KMS-11 (cell line): ENCODE measurements at regions not wholly inside any gene's neighbourhood (a gene's known extent, or its start where the extent isn't known, plus 50 kb on each side); places are given as distances from the start of the nearest gene placed in this dataset.

ENCODE experiments used
- H2AFZ ChIP-seq: fragments of 200-600 bp; sonication (generic); 2 replicates; pipeline ENCODE4 v1.6.1; 2016; ENCODE audit warnings: antibody characterized with exemption, mixed run types, low read depth
- H3K27ac ChIP-seq: fragments of 200-600 bp; sonication (generic); 2 replicates; pipeline ENCODE4 v1.6.1; 2016; ENCODE audit warnings: mild to moderate bottlenecking, mixed run types
- H3K27me3 ChIP-seq: fragments of 200-600 bp; sonication (generic); 2 replicates; pipeline ENCODE4 v1.6.1; 2017; ENCODE audit warnings: mild to moderate bottlenecking, low read depth, mixed run types, moderate library complexity; ENCODE audit not compliant: insufficient read depth
- H3K36me3 ChIP-seq: fragments of 200-600 bp; sonication (generic); 2 replicates; pipeline ENCODE4 v1.6.1; 2017; ENCODE audit warnings: mild to moderate bottlenecking, mixed run types; ENCODE audit not compliant: insufficient read depth
- H3K4me1 ChIP-seq: fragments of 200-600 bp; sonication (generic); 2 replicates; pipeline ENCODE4 v1.6.1; 2016; ENCODE audit warnings: mild to moderate bottlenecking, low read depth, mixed run types; ENCODE audit not compliant: poor library complexity, severe bottlenecking
- H3K4me2 ChIP-seq: fragments of 200-600 bp; sonication (generic); 2 replicates; pipeline ENCODE4 v1.7.0; 2016; ENCODE audit warnings: mild to moderate bottlenecking, mixed run types
- H3K4me3 ChIP-seq: fragments of 200-600 bp; sonication (generic); IDR thresholded peaks from 2 replicates; pipeline ENCODE4 v1.6.1; 2017; ENCODE audit warnings: low read depth, low read length, mixed read lengths; ENCODE audit not compliant: insufficient read depth
- H3K79me2 ChIP-seq: fragments of 200-600 bp; sonication (generic); 2 replicates; pipeline ENCODE4 v1.6.1; 2016; ENCODE audit warnings: low read depth, mixed run types; ENCODE audit not compliant: insufficient read depth
- H3K9ac ChIP-seq: fragments of 200-600 bp; sonication (generic); 2 replicates; pipeline ENCODE4 v1.6.1; 2016; ENCODE audit warnings: mild to moderate bottlenecking, mixed run types
- H4K20me1 ChIP-seq: fragments of 200-600 bp; sonication (generic); 2 replicates; pipeline ENCODE4 v1.6.1; 2016; ENCODE audit warnings: mild to moderate bottlenecking, mixed run types; ENCODE audit not compliant: insufficient read depth
- TF ChIP-seq, protein P1 (sequence below): fragments of 200-600 bp; sonication (generic); conservative IDR thresholded peaks from 2 replicates; pipeline ENCODE4 v1.6.1; 2017; ENCODE audit warnings: low read depth, mild to moderate bottlenecking, antibody characterized with exemption, low read length, moderate library complexity, mixed read lengths

GRCh38 chr5:136853971-136854370 is 488.6 kb upstream of the TRPC7 start:
- TF ChIP-seq, protein P1, sequence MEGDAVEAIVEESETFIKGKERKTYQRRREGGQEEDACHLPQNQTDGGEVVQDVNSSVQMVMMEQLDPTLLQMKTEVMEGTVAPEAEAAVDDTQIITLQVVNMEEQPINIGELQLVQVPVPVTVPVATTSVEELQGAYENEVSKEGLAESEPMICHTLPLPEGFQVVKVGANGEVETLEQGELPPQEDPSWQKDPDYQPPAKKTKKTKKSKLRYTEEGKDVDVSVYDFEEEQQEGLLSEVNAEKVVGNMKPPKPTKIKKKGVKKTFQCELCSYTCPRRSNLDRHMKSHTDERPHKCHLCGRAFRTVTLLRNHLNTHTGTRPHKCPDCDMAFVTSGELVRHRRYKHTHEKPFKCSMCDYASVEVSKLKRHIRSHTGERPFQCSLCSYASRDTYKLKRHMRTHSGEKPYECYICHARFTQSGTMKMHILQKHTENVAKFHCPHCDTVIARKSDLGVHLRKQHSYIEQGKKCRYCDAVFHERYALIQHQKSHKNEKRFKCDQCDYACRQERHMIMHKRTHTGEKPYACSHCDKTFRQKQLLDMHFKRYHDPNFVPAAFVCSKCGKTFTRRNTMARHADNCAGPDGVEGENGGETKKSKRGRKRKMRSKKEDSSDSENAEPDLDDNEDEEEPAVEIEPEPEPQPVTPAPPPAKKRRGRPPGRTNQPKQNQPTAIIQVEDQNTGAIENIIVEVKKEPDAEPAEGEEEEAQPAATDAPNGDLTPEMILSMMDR, result no peak
- H3K27ac ChIP-seq, result no peak overlapping the region

DNA sequence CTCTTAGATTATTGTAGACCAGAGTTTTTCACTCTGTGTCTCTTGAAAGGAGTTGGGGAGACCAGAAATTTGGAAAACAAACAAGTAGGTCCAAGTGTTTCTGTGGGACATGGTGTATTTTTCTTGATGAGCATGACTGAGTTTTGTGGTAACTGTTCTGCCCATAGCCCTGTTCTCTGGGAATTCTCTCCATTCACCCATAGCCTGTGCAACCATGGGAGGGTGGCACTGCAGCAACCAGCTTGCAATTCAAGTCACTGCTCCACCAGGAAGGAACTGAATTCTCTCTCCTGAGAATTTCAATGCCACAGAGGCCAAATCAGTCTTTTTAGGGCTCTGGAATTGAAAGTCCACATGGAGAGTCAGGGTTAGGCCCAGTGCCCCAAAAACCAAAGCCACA is 475.3 kb upstream of the TRPC7 start:
- no peak overlapping the region for H3K9ac ChIP-seq
- no peaks in the 10 kb centered on the region for H3K79me2 ChIP-seq
- no peaks in the 10 kb centered on the region for H3K36me3 ChIP-seq
- H2AFZ ChIP-seq, result no peak overlapping the region
- TF ChIP-seq, protein P1, result no peak
- no peak overlapping the region for H3K4me3 ChIP-seq
- no peak overlapping the region for H3K4me2 ChIP-seq
- no peaks in the 10 kb centered on the region for H3K4me1 ChIP-seq
- H4K20me1 ChIP-seq, result no peaks in the 10 kb centered on the region
- no peak overlapping the region for H3K27ac ChIP-seq
- no peaks in the 10 kb centered on the region for H3K27me3 ChIP-seq

More at GRCh38 chr5:136853971-136854370, 488.6 kb upstream of the TRPC7 start:
- H2AFZ ChIP-seq, result no peak overlapping the region
- no peaks in the 10 kb centered on the region for H4K20me1 ChIP-seq
- no peak overlapping the region for H3K4me2 ChIP-seq
- H3K9ac ChIP-seq, result no peak overlapping the region
- no peaks in the 10 kb centered on the region for H3K27me3 ChIP-seq
- no peaks in the 10 kb centered on the region for H3K4me1 ChIP-seq
- no peaks in the 10 kb centered on the region for H3K36me3 ChIP-seq
- no peaks in the 10 kb centered on the region for H3K79me2 ChIP-seq
- H3K4me3 ChIP-seq, result no peak overlapping the region

GRCh38 chr5:136836093-136836492 is 470.7 kb upstream of the TRPC7 start:
- Histone ChIP-seq H3K9ac (no peak overlapping the region), H3K27ac (no peak overlapping the region), H4K20me1 (no peaks in the 10 kb centered on the region), H3K27me3 (no peaks in the 10 kb centered on the region), H3K4me1 (no peaks in the 10 kb centered on the region), H3K79me2 (no peaks in the 10 kb centered on the region), H3K4me3 (no peak overlapping the region), H2AFZ (no peak overlapping the region), H3K4me2 (no peak overlapping the region), H3K36me3 (no peaks in the 10 kb centered on the region)
- TF ChIP-seq, protein P1, result no peak

DNA sequence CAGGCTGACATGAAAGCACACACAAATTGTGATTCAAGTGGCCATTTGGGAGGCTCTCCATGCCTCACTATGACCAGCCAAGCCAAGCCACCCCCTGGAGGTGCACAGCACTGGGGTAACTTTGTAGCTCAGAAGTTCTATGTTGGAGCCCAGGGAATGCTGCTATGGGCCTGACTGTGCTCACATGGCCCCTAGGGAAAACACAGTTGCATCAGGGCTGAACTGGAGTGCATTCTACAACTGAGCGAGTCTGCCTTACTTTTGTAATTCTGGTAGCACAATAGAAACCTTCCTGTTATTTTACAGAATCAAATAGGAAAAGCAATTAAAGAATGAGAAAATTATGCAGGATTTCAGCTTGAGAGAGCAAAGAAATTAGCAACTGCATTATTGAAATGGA is 455.5 kb upstream of the TRPC7 start:
- Histone ChIP-seq H3K4me3 (no peak overlapping the region), H3K79me2 (no peaks in the 10 kb centered on the region), H3K9ac (no peak overlapping the region), H3K27ac (no peak overlapping the region), H3K4me2 (no peak overlapping the region), H3K36me3 (no peaks in the 10 kb centered on the region), H2AFZ (no peak overlapping the region), H3K27me3 (no peaks in the 10 kb centered on the region), H3K4me1 (no peaks in the 10 kb centered on the region), H4K20me1 (no peaks in the 10 kb centered on the region)
- TF ChIP-seq, protein P1, result no peak
